ENCODE measurements at regions not wholly inside any gene's neighbourhood (a gene's known extent, or its start where the extent isn't known, plus 50 kb on each side); places are given as distances from the start of the nearest gene placed in this dataset.
"Not testable (repeated sequence)": the region's sequence is repeated elsewhere in the genome, so short reads cannot be mapped to it uniquely, and the experiment has no call there.

DNA sequence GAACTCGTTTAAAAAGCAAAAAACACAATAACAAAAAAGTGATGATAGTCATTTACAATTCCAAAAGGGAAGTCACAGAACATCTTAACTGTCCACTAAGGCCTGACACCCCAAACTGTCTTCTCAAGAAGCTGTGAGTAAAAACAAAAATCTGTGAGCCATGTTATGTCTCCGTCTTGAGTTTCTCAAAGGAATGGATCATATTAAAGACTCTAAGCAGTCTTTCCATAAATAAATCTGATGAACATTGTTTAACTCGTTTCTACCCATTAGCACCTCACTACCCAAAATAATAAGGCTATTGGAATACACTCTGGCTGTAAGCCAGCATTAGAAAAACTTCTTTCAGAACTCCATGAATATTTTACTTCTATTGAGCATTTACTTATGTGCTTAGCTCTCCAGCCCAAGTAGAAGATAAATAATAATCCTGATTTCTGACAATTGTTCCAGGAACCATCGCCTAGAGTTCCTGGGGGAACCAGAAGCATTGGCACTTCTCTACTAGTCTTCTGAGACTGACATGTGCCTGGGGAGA, 396.0 kb downstream of the STK39 start:
- TF ChIP-seq, protein P1, sequence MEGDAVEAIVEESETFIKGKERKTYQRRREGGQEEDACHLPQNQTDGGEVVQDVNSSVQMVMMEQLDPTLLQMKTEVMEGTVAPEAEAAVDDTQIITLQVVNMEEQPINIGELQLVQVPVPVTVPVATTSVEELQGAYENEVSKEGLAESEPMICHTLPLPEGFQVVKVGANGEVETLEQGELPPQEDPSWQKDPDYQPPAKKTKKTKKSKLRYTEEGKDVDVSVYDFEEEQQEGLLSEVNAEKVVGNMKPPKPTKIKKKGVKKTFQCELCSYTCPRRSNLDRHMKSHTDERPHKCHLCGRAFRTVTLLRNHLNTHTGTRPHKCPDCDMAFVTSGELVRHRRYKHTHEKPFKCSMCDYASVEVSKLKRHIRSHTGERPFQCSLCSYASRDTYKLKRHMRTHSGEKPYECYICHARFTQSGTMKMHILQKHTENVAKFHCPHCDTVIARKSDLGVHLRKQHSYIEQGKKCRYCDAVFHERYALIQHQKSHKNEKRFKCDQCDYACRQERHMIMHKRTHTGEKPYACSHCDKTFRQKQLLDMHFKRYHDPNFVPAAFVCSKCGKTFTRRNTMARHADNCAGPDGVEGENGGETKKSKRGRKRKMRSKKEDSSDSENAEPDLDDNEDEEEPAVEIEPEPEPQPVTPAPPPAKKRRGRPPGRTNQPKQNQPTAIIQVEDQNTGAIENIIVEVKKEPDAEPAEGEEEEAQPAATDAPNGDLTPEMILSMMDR (conservative IDR thresholded peaks at IDR 0.05): no peak
- H3K27ac ChIP-seq: no peak overlapping the region

DNA sequence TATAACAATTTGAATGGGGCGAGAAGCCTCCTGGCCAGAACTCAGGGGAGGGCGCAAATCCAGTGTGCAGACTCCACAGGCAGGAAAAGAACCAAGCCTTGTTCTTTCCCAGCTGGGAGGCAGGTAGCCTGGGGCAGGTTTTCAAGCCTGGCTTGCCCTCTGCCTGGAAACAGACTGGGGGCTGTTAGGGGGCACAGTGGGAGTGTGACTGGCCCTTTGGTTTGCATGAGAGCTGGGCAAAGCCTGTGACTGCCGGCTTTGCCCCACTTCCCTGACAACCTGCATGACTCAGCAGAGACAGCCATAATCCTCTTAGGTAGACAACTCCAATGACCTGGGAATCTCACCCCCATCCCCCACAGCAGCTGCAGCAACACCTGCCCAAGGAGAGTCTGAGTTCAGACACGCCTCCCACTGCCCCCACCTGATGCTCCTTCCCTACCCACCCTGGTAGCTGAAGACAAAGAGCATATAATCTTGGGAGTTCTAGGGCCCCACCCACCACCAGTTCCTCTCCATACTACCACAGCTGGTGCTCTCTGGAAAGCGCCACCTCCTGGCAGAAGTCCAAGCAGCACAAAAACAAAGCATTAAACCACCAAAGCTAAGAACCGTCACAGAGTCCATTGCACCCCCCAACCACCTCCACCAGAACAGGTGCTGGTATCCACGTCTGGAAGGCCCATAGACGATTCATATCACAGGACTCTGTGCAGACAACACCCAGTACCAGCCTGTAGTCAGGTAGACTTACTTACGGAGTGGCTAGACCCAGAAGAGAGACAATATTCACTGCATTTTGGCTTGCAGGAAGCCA, 402.5 kb downstream of the STK39 start:
- H3K27ac ChIP-seq: no peak overlapping the region
- TF ChIP-seq, protein P1 (conservative IDR thresholded peaks at IDR 0.05): 0 out of 2 replicates have a peak, but pooled peaks have one; percentile 26

DNA sequence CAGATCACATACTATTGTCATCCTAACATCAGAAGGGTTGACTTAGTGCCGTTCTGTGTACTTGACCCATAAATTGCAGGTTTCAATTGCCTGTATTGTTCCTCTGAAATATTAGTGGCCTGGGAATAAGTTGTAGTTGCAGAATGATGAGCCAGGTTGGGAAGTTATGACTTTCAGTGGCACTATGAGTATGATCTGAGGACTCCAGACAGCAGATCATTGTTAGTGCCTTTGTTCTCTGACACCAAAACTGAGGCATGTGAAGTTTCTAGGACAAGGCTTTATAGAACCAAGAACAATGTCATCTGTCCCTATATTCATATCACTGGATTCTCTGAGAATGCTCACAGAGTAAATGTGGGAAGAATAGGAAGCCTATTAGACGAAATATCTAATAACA, 403.7 kb downstream of the STK39 start:
- TF ChIP-seq, protein P1 (conservative IDR thresholded peaks at IDR 0.05): no peak

DNA sequence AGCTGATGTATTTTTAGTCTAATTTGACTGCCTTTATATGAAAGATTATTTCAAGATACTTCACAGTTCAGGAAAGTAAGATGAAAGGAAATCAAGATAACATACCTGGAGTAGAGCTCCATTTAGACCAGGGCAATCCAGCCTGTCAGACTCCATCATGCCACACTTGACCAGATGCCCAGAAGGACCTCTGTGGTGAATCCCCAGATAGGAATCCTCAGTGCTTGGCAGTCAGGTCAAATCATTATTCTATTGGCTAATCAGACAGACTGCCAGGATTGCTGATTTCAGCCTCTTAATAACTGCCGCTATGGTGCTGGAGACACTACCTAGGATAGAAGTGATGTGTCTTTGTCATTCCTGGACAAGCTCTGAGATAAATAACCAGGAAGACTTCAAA, 404.2 kb downstream of the STK39 start:
- TF ChIP-seq, protein P1 (conservative IDR thresholded peaks at IDR 0.05): no peak
- H3K27ac ChIP-seq: no peak overlapping the region

More for the DNA sequence above, 403.7 kb downstream of the STK39 start:
- no peak overlapping the region for H3K27ac ChIP-seq

DNA sequence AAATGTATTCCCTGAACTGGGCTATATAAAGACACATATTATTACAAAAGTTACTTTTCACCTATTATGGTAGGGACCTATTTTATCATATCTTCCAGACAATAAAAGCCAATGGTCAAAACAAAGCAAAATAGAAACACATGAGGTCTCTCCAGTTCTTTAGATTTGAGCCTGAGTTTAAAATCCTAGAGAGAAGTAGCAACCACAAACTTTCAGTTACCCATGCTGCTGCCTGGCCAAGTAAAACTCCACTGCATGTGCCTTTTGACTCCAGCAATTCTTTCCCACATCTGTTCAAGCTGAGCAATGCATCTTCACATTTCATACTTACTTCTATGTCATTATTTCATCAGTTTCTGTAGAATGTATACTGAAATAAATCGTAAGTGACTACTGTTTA, 405.3 kb downstream of the STK39 start:
- H3K27ac ChIP-seq: no peak overlapping the region
- TF ChIP-seq, protein P1 (conservative IDR thresholded peaks at IDR 0.05): no peak

DNA sequence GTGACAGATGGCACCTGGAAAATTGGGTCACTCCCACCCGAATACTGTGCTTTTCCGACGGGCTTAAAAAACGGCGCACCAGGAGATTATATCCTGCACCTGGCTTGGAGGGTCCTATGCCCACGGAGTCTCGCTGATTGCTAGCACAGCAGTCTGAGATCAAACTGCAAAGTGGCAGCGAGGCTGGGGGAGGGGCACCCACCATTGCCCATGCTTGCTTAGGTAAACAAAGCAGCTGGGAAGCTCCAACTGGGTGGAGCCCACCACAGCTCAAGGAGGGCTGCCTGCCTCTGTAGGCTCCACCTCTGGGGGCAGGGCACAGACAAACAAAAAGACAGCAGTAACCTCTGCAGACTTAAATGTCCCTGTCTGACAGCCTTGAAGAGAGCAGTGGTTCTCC, 412.1 kb downstream of the STK39 start:
- H3K27ac ChIP-seq: not testable (repeated sequence)

DNA sequence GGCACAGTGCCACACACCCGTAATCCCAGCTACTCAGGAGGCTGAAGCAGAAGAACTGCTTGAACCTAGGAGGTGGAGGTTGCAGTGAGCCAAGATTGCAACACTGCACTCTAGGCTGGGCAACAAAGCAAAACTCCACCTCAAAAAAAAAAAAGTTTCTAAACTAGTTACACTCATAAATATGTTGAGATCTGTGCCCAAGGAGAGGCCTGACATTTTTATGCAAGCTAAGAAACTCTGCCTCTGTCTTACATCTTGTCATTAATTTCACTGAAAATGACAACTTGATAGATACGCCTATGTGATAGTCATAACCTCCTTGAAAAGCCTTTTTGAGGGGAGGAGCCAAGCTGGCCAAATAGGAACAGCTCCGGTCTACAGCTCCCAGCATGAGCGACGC, 412.7 kb downstream of the STK39 start:
- TF ChIP-seq, protein P1 (conservative IDR thresholded peaks at IDR 0.05): no peak
- no peak overlapping the region for H3K27ac ChIP-seq

DNA sequence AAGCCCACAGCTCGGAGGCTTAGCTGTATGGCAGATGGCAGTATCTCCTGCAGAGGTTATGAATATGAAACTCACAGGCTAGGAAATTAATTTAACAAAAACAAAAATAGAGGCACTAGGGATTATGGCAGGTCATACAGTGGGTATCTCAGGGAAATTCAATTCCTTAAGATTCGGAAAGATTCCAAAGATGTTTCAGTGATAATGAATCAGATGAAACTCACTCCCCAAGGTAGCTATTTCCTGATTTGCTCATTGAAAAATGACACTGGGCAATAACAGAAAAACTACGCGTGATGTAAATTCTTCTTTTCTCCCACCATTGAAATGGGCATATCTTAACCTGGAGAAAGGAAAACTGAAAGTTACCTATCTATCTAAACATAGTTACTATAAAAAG, 414.1 kb downstream of the STK39 start:
- TF ChIP-seq, protein P1 (conservative IDR thresholded peaks at IDR 0.05): no peak
- no peak overlapping the region for H3K27ac ChIP-seq

Measured in VCaP (cell line).